AG04450 (cell line): ENCODE measurements at regions not wholly inside any gene's neighbourhood (a gene's known extent, or its start where the extent isn't known, plus 50 kb on each side); places are given as distances from the start of the nearest gene placed in this dataset.
"Not testable (repeated sequence)": the region's sequence is repeated elsewhere in the genome, so short reads cannot be mapped to it uniquely, and the experiment has no call there.

Source experiments
- CTCF ChIA-PET: fragments of 300-600, 350-600 bp; formaldehyde crosslinking; extraction: SDS; loops from one replicate; lab custom pipeline; 2022; ENCODE audit warnings: antibody characterized with exemption, inconsistent platforms; lab: Charles Lee
- POLR2A ChIA-PET: fragments of 350-600 bp; formaldehyde crosslinking; extraction: SDS; loops from one replicate; lab custom pipeline; 2021; ENCODE audit warnings: antibody characterized with exemption, inconsistent platforms; lab: Yijun Ruan, JAX
- DNase-seq: peaks from one replicate; pipeline ENCODE4 v3.0.0-alpha.2; 2011; ENCODE audit warnings: low read depth, low spot score
- H3K27ac ChIP-seq: one replicate; pipeline ENCODE4 v1.5.1; 2012; ENCODE audit warnings: low read depth, low read length, control low read depth
- H3K27me3 ChIP-seq: one replicate; pipeline ENCODE4 v1.6.0; 2012; ENCODE audit warnings: low read length; ENCODE audit not compliant: control insufficient read depth, insufficient read depth
- H3K4me3 ChIP-seq: 2 replicates; pipeline ENCODE4 v1.5.1; 2011; ENCODE audit warnings: mild to moderate bottlenecking, low read depth, low read length, control low read depth
- H3K9me3 ChIP-seq: 2 replicates; pipeline ENCODE4 v1.5.1; 2012; ENCODE audit warnings: low read length; ENCODE audit not compliant: control insufficient read depth, insufficient read depth
- CTCF ChIP-seq: IDR thresholded peaks from 2 replicates; pipeline ENCODE4 v1.5.1; 2011; ENCODE audit warnings: low read depth, low read length, control low read depth, inconsistent platforms

DNA sequence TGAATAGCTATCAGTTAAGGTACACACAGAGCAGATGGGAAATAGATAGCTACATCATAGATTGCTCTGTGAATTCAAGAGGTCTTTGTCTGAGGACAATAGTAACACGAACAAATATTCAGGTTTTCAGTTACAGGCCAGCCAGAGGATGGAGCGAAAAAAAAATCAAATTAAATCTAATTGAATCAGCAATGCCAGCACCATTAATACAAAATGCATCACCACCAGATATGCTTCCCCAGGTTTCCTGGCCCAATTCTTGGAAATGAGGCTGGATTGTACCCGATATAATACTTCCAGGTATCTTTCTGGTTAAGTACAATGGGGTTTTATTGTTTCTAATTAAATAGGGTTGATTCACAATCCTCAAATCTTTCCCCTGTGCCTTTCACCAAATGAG is 975.8 kb upstream of the AUTS2 start:
- ChIA-PET CTCF (no interaction called here), POLR2A (no interaction called here)
- Histone ChIP-seq H3K27ac (no peak overlapping the region), H3K4me3 (no peak overlapping the region), H3K9me3 (no peaks in the 10 kb centered on the region; the same call in 1 of the 2 replicates), H3K27me3 (no peaks in the 10 kb centered on the region)
- no peak for TF ChIP-seq CTCF
- DNase-seq: no peak

GRCh38 chr7:68623030-68623429 is 975.2 kb upstream of the AUTS2 start:
- H3K27me3 ChIP-seq: no peaks in the 10 kb centered on the region
- TF ChIP-seq CTCF: no peak
- no peak overlapping the region for H3K27ac ChIP-seq
- POLR2A ChIA-PET: no interaction called here
- CTCF ChIA-PET: no interaction called here
- no peaks in the 10 kb centered on the region; the same call in 1 of the 2 replicates for H3K9me3 ChIP-seq
- no peak overlapping the region for H3K4me3 ChIP-seq
- no peak for DNase-seq

DNA sequence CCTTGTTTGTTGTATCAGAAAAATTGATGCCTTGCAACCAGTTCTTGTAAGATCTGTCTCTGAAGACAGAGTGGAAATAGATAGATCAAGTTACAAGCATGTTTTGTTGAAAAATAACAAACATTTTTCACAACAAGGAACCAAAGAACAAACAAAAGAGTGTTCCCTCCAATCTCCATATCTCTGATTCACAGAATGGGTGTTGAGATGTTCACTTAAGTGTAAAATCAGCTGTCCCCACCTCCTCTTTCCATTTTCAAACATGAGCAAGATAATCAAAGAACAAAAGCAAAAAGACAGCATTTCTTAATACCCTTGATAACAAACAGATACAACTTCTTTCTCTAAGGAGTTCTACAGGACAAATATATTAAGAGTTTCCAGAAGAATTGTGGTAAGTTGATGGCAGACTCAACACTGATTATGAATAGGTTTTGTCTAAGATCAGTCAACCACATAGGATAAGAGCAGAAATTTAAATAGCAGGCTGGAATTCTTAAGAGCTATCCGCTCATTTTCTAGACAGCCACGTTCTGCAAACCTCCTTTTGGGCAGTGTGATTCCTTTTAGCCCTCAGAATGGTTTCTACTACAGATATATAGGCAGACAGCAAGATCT is 970.9 kb upstream of the AUTS2 start:
- ChIA-PET POLR2A (no interaction called here), CTCF (no interaction called here)
- Histone ChIP-seq H3K27me3 (no peaks in the 10 kb centered on the region), H3K27ac (no peak overlapping the region), H3K4me3 (no peak overlapping the region), H3K9me3 (no peaks in the 10 kb centered on the region; the same call in 1 of the 2 replicates)
- no peak for TF ChIP-seq CTCF
- DNase-seq: no peak

DNA sequence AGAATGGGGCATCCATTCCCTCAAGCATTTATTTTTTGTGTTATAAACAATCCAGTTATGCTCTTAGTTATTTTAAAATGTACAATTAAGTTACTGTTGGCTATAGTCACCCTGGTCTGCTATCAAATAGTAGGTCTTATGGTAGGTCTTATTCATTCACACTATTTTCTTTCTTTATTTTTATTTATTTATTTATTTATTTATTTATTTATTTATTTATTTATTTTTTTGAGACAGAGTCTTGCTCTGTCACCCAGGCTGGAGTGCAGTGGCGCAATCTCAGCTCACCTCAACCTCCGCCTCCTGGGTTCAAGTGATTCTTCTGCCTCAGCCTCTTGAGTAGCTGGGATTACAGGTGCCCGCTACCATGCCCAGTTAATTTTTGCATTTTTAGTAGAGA is 967.4 kb upstream of the AUTS2 start:
- H3K27me3 ChIP-seq, POLR2A ChIA-PET, H3K27ac ChIP-seq, H3K4me3 ChIP-seq, H3K9me3 ChIP-seq, DNase-seq, CTCF ChIA-PET: not testable (repeated sequence)

GRCh38 chr7:68640103-68640502 is 958.2 kb upstream of the AUTS2 start:
- DNase-seq: no peak
- no peak for TF ChIP-seq CTCF
- POLR2A ChIA-PET: no interaction called here
- H3K9me3 ChIP-seq: no peaks in the 10 kb centered on the region; the same call in 1 of the 2 replicates
- no peak overlapping the region for H3K4me3 ChIP-seq
- no peaks in the 10 kb centered on the region for H3K27me3 ChIP-seq
- no peak overlapping the region for H3K27ac ChIP-seq
- CTCF ChIA-PET: no interaction called here
